ENCODE measurements at regions not wholly inside any gene's neighbourhood (a gene's known extent, or its start where the extent isn't known, plus 50 kb on each side); places are given as distances from the start of the nearest gene placed in this dataset.

GRCh38 chr5:96316017-96316416 is 117.0 kb downstream of the PCSK1 start:
- Histone ChIP-seq H3K4me3 (ENCODE audit: low read depth in 2 of 2, low read length in 2 of 2) (no peak overlapping the region), H3K4me1 (ENCODE audit: control insufficient read depth, insufficient read depth, low read length) (no peaks in the 10 kb centered on the region), H3K9me3 (ENCODE audit: control insufficient read depth, insufficient read depth, low read depth, low read length) (peaks cover 2% of the 10 kb centered on the region; the same call in 1 of the 2 replicates), H3K27me3 (ENCODE audit: control insufficient read depth, insufficient read depth, low read length) (no peaks in the 10 kb centered on the region), H3K27ac (ENCODE audit: low read length) (no peak overlapping the region), H3K36me3 (ENCODE audit: control insufficient read depth, insufficient read depth, low read length) (no peaks in the 10 kb centered on the region)
- ChIA-PET CTCF (no interaction called here), POLR2A (no interaction called here)
- no peak for TF ChIP-seq TCF7L2 (IDR thresholded peaks at IDR 0.05; ENCODE audit: low read depth, low read length)
- no peak for TF ChIP-seq SIN3A (IDR thresholded peaks at IDR 0.05; ENCODE audit: borderline replicate concordance, insufficient read depth, low read depth, low read length)
- no peak for TF ChIP-seq CTCF (IDR thresholded peaks at IDR 0.05)
- no peak for TF ChIP-seq POLR2AphosphoS5 (IDR thresholded peaks at IDR 0.05; ENCODE audit: low read depth, low read length)
- TF ChIP-seq REST (IDR thresholded peaks at IDR 0.05; ENCODE audit: insufficient read depth in 1 of 2, low read depth in 2 of 2, low read length in 1 of 2): no peak
- ATAC-seq (no peak), DNase-seq (ENCODE audit: low read depth, low spot score) (no peak)
- intact Hi-C loops (cut with micrococcal nuclease; ENCODE audit: unreplicated experiment) (no loop called here), in situ Hi-C loops (cut with HindIII; ENCODE audit: low pct_unique_long_range_greater_than_20kb, low sequenced_read_pairs) (no loop called here)
- BruUV-seq (replicated peaks): no TSS peak

- no peaks in the 10 kb centered on the region for H3K36me3 ChIP-seq (ENCODE audit: control insufficient read depth, insufficient read depth, low read length)
- peaks cover 7% of the 10 kb centered on the region; the same call in 1 of the 2 replicates for H3K9me3 ChIP-seq (ENCODE audit: control insufficient read depth, insufficient read depth, low read depth, low read length)
- TF ChIP-seq SIN3A (IDR thresholded peaks at IDR 0.05; ENCODE audit: borderline replicate concordance, insufficient read depth, low read depth, low read length) (no peak), POLR2AphosphoS5 (IDR thresholded peaks at IDR 0.05; ENCODE audit: low read depth, low read length) (no peak), REST (IDR thresholded peaks at IDR 0.05; ENCODE audit: insufficient read depth in 1 of 2, low read depth in 2 of 2, low read length in 1 of 2) (no peak), CTCF (IDR thresholded peaks at IDR 0.05) (no peak), TCF7L2 (IDR thresholded peaks at IDR 0.05; ENCODE audit: low read depth, low read length) (no peak)
- in situ Hi-C loops (cut with HindIII; ENCODE audit: low pct_unique_long_range_greater_than_20kb, low sequenced_read_pairs) (no loop called here), intact Hi-C loops (cut with micrococcal nuclease; ENCODE audit: unreplicated experiment) (no loop called here)
- no peak for DNase-seq (ENCODE audit: low read depth, low spot score)
- no peak for ATAC-seq
- H3K27me3 ChIP-seq (ENCODE audit: control insufficient read depth, insufficient read depth, low read length): no peaks in the 10 kb centered on the region
- H3K4me3 ChIP-seq (ENCODE audit: low read depth in 2 of 2, low read length in 2 of 2): no peak overlapping the region
- ChIA-PET POLR2A (no interaction called here), CTCF (no interaction called here)
- BruUV-seq (replicated peaks): no TSS peak
- H3K4me1 ChIP-seq (ENCODE audit: control insufficient read depth, insufficient read depth, low read length): no peaks in the 10 kb centered on the region
- H3K27ac ChIP-seq (ENCODE audit: low read length): no peak overlapping the region
These were observed 117.6 kb downstream of the PCSK1 start for GRCh38 chr5:96315431-96315830.
